Activated effector memory CD4-positive, alpha-beta T cell treated with Interleukin-2 at 50 U/mL for 16 hours (primary cell): ENCODE measurements at regions not wholly inside any gene's neighbourhood (a gene's known extent, or its start where the extent isn't known, plus 50 kb on each side); places are given as distances from the start of the nearest gene placed in this dataset.

Source experiments
- DNase-seq: peaks from one replicate; pipeline ENCODE4 v3.0.0-alpha.2; 2020

DNA sequence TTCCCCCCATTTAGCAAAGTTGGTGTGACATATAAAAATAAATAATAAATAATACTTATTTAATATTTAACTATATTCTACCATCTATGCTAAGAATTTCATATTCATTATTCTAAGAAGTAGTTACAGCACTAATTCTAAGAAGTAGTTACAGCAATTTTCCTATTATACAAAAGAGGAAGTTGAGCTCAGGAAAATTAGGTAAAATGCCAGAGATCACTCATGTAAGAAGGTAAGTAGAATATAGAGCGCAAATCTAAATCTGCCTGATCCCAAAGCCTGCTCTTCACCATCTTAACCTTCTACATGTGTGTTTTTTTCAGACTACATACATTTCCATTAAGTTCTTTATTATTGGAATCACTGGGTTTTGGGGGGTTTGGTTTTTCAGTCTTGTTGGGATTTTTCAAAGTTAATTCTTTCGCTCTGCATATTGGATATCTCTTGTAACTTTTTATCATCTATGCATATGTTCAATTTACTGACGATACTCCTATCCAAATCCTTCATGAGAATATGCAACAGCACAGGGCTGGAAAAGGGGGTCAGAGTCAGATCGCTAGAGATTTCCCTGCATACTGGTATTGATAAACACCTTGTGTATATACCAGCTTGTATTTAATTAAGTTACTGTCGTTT, 852.1 kb downstream of the MAT2B start:
- no peak for DNase-seq

DNA sequence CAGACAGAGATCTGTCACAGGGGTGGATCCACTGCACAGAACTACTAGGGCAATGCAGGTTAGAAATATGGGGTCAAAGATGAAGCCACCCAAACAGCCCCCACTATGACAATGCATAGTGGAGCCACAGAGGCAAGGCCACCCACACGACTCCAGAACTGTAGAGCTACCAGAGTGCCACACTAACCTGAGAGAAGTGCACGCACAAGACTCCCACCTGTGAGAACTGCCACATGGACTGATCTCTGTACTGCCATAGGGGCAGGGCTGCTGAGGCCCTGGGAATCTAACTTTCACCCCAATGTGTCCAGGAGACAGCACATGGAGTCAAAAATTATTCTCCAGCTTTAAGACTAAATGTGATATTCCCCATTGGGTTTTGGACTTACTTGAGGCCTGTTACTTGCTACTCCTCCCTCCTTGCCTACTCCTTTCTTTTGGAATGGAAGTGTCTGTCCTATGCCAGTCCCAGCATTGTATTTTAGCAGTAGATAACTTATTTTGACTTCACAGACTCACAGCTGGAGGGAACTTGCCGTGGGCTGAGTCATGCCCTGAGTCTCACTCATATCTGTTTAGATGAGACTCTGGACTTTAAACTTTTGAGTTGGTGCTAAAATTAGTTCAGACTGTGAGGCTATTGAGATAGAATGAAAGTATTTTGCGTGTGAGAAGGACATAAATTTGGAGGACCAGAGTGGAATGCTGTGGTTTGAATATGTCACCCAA, 853.3 kb downstream of the MAT2B start:
- DNase-seq = no peak

DNA sequence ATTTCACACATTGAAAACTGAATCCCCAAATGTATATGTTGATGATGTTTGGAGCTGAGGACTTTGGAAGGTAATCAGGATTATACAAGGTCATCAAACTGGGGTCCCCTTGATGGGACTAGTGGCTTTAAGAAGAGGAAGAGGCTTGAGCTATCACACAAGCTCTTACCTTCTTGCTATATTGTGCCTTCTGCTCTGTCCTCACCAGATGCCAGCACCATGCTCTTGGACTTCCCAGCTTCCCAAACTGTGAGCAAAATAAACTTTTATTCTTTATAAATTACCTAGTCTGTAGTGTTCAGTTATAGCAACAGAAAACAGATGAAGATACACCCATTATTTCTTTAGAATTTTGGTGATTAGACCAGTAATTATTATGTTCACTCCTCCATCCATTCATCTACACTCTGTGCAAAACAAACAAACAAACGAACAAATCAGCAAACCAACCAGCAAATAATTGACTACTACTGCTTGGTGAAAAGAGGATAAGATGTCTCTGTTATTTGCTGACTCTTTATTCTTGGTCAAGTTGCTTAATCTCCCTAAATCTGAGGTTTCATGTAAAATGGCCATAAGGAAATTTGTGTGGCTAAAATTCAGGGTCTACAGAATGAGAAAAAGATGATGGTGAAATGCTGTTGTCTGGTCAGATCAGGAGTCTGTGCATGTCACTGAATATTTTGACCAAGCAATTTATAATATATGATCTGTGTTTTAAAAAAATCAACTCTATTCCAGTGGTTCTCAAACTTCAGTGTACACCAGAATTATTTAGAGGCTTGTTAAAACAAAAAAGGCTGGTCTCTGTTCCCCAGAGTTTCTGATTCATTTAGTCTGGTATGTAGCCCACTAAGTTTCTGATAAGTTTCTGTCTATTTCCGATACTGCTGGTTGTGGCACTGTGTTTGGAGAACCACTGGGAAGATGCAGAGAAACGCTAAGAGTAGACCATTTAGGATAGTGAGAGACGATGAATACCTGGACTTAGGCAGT, 854.1 kb downstream of the MAT2B start:
- no peak for DNase-seq

DNA sequence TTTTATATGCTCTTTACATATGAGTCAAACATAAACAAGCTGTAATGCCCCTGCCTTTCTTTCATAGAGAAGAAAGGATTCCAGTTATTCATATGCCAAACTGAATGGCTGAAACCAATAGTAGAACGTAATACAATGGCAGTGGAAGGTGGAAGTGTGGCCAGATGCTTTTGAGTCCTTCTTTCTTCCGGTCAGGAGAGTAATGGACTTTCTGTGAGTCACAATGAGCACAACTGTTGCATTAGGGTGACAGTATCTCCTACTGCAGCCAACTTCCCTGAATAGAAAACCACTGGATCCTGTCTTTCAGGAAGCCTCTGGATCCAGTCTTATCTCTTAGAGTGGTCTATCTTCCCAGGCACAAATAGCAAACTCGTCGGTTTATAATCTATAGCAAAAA, 855.2 kb downstream of the MAT2B start:
- no peak for DNase-seq

DNA sequence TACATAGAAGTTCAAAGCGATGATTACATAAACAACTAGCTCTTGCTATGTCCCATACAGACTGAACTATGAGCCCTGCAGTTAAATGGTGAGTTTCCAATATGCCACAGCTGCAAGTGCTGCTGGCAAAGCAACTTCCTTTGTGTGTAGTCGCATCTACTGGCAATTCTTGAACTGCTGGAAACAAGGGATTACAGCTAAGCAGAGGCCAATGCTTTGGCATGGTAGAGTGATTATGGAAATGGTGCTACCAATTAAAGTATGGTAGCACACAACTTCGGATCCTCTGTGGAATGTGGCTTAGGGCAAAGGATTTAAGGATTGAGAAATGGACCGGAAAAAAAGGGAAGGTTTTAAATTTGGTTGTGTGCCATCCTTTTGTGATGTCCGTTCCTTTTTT, 856.6 kb downstream of the MAT2B start:
- DNase-seq = no peak

DNA sequence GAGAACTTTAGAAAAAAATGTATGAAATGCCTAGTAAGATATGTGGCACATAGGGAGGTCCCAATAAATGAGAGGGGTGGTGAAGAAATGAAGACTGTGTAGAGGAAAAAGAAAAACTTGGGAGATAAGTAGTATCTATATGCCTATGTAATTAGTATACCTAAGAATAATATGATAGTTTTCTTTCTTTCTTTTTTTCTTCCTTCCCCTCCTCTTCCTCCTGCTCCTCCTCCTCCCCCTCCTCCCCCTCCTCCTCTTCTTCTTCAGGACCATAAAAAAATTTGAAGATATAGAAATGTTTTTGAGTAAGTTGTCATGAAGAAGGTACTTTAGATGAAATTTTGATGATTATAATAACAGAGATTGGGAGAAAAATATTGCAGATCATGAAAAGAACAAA, 857.4 kb downstream of the MAT2B start:
- no peak for DNase-seq

DNA sequence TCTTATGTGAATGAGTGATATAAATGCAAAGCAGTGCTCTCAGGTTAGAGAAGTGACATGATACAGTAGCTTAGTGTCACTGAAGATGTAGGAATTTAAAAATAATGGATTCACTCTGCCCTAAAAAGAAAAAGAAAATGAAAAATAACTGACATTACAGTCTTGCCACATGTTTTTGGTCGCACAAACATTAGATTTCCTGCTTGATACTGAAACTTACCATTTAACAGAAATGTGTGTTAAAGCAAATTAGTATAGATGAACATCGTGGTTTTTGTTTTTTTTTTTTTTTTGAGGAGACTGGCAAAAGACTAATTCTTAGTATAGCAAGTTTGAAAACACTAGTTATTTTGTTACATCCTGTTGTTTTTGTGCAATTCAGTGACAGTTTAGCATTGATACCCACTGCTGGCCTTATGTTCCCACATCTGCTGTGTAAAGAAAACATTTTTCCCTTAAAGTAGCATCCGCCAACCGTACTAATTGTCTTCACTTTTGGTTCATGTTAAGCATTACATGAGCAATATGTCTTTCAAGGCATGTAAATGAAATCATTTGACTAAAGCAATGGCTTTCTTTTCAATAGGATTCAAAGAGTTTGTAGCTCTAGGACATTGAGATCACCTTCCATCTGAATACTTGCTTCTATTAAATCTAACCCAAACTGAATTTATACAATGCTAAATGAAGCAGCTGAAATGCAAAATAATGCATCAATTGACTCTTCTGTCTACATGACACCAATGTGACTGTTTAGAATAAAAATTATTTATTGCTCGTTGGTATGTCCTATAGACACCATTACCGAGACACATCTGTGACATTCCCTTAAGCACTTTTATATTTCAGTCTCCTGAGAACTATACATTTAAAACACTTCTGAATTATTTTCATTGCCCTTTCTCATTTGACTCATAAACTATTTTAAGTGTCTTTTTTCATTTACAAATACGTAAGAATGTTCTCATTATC, 859.1 kb downstream of the MAT2B start:
- no peak for DNase-seq

DNA sequence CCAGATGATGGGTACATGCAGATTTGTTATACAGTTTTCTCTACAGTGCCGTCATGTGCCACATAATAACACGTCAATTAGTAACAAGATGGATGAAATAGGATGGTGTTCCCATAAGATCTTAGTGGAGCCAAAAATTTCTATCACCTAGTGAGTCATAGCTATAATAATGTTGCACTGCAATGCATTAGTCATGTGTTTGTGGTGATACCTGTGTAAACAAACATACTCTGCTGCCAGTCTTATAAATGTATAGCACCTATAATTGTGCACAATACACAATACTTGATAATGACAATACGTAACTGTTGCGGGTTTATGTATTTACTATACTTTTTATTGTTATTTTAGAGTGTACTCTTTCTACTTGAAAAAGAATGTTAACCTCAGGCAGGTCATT, 865.4 kb downstream of the MAT2B start:
- DNase-seq = no peak

DNA sequence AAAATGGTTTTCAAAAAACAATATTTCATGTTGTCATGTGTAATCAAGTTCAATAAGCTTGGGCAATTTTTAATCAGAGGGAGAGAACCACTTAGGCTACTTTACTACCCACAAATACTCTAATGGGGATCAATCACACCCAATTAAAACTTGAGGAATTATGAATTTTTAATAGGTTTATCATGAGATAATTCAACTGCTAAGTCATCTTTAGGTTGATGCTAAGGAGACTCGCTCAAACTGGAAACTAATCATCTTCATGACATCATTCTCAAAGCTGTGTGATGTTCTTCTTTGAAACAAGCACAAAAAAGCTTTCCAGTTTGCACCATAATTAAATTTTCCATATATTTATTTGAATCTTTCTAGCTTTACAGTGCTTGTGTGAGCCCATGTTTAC, 867.5 kb downstream of the MAT2B start:
- no peak for DNase-seq

DNA sequence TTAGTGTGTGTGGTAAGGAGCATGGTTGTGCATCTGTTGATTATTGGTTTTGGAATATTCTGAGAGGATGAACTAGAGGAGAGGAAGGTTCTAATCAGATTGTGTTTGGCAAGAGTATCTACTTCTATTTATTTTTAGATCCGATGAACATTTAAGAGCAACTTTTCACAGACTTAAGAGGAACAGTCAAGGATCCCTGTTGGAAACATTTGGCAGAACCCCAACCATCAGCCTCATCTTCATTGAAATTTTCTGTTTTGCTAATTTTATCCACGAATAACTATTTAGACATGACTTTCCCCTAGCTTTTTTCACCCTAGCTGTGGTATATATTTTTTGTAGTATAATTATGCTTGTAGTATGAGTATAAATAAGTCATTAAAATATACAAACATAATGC, 868.5 kb downstream of the MAT2B start:
- DNase-seq = no peak

DNA sequence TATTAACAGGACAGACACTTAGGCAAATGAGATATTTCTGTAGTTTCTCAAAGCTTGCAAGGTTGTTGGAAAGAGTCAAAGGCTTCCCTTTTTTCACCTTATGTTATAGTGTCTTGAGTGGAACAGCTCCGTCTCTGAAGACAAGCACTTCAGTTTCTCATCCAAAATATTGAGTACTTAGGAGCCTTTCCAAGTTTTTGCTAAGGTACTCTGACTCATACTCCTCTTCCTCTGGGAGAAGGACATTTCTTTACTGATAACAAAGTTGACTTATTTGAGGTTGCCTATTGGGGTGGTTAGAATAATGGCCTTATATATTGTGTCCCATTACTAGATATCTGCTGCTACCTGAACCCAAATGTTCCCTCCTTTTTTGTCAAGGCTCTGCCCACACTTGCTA, 869.6 kb downstream of the MAT2B start:
- no peak for DNase-seq

DNA sequence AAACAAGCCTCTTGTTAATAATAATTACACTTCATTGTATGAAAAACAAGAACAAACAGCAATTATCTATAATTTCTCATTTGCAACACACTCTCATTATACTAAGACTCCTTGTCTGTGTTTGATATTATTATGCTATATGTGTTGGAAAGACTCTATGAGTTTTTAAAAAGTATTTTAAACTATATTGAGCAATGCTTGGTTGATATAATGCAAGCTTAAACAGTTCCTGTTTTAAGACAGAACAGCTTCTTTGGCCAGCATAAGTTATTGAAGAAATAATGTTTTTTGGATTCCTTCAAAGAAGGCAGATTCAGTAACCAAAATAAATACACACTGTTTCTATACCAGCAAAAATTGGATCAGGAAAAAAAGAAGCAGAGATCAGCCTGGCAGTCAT, 871.4 kb downstream of the MAT2B start:
- DNase-seq = no peak

DNA sequence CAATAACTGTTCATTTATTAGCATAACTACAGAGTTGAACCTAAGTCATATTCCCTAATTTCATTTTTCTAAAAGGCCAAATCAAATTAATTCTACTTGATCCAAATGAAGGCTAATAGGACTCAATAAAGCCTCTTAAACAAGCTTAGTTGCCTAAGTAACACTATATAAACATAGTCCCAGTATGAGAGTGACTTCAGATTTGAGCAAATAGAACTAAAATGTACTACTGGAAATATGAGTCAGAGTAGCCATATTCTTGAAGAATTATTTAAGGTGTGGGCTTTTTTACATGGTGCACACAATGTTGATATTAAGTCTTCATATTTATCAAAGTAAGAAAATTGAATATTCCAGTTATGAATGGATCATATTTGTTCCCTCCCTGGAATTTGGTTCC, 872.3 kb downstream of the MAT2B start:
- DNase-seq = no peak

DNA sequence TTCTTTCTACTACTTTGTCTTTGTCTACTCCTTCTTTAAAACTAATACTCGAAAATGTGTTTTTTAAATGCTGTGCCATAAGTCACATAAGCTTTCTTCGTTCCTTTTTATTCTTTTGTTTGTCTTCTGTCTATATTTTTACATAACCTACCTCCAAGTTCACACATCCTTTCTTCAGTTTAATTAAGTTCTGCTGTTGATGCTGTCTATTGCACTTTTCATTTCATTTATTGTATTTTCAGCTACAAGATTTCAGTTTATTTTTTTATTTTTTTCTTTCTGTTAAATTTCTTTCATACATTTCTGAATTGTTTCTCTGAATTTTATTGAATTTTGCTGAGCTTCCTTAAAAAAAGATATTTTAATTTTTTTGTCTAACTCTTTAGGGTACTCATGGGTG, 878.2 kb downstream of the MAT2B start:
- DNase-seq = no peak

DNA sequence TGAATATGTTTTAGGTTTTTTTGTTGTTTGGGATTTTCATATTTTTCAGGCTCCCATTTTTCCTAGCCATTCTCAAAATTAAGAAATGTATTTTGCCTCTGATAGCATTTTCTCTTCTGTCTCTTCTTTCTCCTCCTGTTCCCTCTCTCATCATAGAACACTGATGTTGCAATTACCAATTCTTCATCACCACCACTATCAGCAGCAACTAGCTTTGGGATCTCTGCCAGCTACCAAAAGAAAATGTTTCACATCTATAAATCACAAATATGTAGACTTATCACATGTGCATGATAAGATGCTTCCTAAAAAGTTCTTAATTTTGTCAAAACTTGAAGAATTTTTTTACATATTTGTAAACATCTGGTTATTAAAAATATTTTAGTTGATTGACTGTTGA, 887.1 kb downstream of the MAT2B start:
- DNase-seq = no peak

DNA sequence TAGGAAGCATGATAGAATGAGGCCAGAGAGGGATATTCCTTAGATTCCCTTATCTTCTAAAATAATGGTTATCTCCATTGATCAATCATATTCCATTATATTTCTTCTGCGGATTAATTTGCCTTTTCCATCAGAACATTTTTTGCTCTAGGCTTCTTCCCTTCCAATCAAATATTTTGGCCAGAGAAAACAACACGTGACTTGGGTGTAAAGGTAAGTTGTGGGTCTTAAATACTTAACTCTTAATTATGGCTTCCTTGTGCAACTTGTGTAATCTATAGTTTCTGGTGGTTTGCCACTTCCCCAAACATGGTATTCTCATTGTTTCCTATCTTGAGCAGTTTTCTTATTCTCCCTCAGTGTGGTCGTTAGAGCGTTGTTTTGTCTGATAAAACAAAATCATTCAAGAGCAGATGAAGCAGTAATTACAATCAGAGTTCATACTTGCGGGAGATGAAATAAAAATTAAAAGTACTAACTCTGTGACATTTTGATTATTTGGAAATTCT, 889.3 kb downstream of the MAT2B start:
- DNase-seq = no peak

DNA sequence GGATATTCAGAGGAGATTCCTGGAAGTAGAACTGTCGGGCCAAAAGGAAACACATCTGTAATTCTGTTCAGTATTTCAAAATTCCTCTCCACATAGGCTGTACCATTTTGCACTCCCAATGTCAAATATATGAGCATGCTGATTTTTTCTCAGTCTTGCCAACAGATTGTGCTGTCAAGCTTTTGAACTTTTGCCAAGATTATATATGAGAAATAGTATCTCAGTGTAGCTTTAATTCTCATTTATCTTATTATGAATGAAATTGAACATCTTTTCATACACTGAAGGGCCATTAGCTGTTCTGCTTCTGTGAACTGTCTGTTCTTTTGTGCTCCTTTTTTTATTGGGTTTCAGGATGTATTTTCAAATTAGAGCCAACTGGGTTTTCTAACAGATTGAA, 907.1 kb downstream of the MAT2B start:
- DNase-seq = no peak

DNA sequence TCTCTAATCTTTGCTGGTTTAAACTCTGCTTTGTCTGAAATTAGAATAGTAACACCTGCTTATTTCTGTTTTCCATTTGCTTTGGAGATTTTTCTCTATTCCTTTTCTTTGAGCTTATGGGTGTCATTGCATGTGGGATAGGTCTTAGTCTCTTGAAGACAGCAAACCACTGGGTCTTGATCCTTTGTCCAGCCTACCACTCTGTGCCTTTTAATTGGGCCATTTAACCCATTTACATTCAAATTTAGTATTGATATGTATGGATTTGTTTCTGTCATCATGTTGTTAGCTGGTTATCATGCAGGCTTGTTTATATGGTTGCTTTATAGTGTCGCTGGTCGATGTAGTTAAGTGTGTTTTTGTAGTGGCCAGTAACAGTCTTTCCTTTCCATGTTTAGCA, 914.7 kb downstream of the MAT2B start:
- DNase-seq = no peak

DNA sequence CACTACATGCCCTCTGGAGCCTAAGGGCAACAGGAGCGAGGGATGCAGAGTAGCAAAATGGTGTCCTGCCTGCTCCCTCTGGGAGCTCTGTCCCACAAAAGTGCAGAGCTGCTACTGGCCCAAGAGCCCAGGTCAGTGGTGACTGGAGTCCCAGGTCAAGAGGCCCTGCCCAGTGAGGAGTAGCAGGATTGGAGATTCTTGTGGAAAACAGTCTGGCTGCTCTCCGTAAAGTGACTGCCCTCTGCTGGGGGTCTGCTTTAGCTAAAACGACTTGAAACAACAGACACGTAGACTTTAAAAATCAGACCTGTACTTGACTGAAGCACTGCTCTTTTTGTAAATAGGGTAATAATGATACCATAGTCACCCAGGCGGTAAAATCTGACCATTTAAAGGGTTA, 917.0 kb downstream of the MAT2B start:
- no peak for DNase-seq

DNA sequence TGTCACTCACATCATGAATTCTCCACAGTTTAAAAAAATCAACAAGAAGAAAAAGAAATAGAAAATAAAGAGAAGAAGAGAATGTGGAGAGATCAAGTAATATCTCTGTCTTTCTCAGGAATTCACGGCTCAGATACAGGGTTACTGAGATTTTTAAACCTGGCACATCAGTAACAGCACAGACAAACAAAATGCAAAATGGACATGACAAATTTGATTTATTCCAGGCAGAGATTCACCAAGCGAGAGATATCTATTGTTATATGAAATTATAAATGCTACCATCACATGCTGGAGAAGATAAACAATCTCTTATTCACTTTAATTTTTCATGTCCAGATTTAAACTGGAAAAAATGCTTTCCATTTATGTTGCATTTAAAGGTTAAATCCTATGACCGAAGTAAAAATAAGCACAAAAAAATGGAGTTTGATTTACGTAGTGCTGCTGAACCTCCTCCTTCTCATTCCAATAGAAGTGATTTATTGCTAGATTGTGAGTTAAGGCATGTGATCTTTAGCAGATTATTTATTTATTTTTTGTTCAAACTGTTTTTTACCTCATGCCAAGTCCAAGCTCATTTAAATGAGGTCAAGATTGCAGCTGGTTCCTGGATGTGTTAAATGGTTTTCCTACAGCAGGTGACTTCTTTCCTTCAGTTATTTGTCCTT, 926.4 kb downstream of the MAT2B start:
- DNase-seq = no peak

DNA sequence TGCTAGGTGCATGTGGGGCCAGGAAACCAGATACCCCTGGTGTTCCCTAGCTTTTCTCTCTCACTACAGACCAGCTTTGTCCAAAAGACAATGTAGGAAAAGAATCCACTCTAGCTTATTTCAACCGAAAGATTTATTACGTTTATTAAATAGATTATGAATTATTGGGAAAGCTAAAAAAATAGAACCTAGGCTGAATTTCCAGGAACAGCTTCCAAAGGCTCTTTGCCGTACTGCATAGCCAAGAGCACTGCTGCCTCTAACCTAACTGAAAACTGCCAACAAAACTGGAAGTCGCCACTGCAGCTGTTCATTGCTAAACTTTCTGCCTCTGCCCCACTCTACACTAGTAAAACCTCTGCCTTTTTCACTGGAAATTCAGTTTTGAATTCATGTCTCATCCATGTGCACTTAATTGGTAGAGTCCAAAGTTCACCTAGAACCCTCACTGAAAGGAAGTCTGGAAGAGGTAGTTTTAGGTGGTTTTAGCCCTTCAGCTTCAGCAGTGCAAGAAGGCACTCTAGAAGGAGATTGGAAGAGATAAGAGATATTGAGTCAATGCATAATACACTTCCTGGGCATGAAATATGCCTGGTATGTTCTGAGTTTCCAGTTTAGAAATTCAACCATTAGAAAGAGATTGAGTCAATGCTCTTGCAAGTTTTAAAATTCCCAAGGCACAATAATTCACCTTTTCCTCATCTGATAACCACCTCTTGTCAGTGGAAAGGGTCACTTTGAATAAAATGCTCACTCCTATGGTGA, 927.9 kb downstream of the MAT2B start:
- no peak for DNase-seq
